Left kidney (tissue), 1 donor: ENCODE measurements at regions not wholly inside any gene's neighbourhood (a gene's known extent, or its start where the extent isn't known, plus 50 kb on each side); places are given as distances from the start of the nearest gene placed in this dataset.
"Not testable (repeated sequence)": the region's sequence is repeated elsewhere in the genome, so short reads cannot be mapped to it uniquely, and the experiment has no call there.

Experiments
- DNase-seq: peaks from one replicate; pipeline ENCODE4 v3.0.0-alpha.2; 2013

DNA sequence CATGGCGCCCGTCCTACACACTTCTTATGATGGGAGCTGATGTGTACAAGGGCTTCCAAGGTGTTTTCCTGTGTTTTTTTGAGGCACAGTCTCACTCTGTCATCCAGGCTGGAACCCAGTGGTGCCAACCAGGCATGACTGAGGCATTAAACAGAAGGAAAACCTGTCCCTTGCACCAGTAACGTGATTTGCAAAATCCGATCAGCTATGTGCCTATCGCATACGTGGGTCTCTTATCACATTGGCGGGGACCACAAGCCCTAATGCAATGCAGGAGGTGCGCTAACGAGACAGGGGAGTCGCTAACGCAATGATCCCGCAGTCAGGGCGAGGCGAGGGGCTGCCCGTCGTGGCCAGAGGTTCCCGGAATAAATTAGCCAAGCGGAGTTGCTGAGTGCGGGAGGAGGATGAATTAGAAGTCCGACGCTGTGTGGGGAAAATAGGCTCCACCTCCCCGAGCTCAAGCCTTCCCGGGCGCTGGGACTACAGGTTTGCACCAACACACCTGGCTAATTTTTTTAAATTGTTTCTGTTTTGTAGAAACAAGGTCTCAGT lies 162.7 kb downstream of the SHOX start:
- no peak for DNase-seq

GRCh38 chrX:791479-792034 lies 161.0 kb downstream of the SHOX start:
- no peak for DNase-seq

- DNase-seq = no peak
Measured at GRCh38 chrX:790783-791360, 160.3 kb downstream of the SHOX start.

DNA sequence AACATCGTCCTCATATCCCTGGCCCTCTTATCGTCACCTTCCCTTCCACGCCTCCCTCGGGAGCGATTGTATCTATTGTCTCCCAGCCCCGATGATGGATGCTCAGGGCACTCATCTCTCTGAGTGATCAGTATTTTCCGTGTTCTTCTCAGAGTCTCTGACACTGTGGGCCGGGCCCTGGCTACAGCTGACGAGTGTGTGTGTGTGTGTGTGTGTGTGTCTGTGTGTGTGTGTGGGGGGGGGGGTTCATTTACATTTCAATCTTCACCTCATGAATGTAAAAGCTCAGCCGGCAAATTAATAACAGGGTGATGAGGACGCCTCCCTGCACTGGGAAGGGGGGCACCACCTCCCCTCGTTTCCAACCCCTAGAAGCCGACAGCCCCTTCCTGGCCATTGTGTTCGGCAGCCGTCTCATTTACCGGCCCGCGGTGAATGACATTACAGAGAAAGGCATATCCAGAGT lies 159.5 kb downstream of the SHOX start:
- no peak for DNase-seq

- no peak for DNase-seq
Measured at GRCh38 chrX:789096-789495, 158.5 kb downstream of the SHOX start.

DNA sequence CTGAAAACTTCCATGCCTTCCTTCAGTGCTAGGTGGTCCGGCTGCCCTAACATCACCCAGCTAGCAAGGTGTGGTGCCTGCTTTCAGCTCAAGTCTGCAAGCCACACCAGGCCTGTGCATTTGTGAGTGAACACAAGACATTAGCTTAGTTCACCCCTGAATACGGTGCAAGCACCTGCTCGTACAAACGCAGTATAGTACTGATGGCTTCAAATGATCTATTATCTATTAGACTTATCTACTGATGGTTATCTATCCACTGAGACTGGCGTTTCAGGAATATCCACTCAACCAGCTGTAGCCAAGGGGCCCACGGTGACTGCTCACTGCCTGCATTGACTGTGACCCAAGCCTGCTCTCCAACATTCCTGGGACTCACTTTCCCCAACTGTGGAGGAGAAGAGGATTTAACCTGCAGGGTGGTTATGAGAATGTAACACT lies 155.9 kb downstream of the SHOX start:
- no peak for DNase-seq

GRCh38 chrX:784829-785228 lies 154.2 kb downstream of the SHOX start:
- DNase-seq = no peak

- no peak for DNase-seq
Measured at GRCh38 chrX:781224-782204, 150.9 kb downstream of the SHOX start.

GRCh38 chrX:776529-777230 lies 146.1 kb downstream of the SHOX start:
- no peak for DNase-seq

DNA sequence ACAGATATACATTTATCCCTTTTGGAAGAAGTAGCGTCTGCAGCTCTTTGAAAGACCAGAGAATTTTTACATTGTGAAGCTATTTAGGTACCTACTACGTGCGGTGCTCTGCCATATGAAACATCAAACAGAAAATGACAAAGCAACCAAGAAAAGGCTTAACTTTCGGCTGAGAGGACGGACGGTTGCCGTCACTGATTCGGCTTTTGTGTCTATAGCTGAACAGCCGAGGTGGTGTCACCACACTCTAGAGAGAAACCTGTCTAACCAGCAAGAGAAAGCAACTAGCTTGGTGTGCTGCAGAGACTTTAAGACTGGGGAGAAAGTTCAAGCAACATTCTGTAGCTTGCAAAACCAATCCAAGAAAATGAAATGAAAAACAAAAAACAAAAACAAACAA lies 145.5 kb downstream of the SHOX start:
- no peak for DNase-seq

DNA sequence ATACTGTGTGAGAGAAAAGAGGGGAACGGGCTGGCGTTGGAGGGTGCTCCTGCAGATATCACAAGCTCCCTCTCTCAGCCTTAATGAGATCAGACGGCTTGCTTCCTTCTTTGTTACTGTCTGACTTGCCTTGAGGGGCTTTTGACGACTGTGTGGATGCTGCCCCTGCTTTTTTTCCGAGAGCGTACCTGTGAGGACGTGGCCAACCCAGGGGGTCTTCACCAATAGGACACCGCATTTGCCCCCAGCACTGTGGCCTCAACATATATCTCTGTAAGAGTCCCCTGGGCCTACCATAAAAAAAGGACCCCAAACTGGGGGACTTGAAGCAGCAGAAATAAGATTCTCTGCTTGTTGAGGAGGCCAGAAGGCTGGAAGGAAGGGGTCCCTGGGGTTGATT lies 143.9 kb downstream of the SHOX start:
- no peak for DNase-seq

- DNase-seq = no peak
Measured at GRCh38 chrX:773292-774025, 142.9 kb downstream of the SHOX start.

DNA sequence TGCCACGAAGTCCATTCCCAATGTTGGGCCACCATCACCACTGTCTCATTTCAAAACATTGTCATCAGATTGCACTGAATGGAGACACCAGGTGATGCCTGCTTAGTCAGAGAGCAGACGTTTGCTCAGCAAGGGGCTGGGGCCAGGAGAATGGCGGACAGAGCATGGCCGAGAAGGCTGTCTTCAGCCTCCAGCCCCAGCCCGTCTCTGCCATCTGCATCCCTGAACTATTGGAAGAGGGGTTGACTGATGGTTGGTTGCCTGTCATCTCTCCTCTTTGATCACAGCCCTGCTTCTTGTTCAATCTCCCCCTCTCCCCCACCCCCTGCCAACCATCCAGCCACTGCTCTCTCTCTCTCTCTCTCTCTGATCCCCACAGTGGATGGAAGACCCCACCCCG lies 140.9 kb downstream of the SHOX start:
- no peak for DNase-seq

DNA sequence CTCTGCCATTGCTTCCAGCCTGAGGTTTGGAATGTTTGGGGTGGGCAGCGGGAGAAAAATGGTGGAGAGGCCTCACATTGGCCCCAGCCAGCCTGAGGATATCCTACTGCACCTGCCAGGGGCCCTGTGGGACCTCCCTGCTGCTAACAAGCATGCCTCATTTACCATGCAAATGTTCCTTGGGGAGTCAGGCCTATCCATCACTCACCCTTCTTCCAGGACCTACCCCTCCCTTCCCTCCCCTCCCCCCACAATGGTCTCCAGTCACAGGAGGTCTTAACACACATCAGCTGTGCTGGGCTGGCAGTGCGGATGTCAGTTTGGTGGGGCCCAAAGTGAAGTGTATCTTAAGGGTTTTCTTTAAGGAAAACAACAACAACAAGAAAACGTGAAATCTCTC lies 139.2 kb downstream of the SHOX start:
- no peak for DNase-seq

GRCh38 chrX:768596-768995 lies 138.0 kb downstream of the SHOX start:
- DNase-seq = no peak

GRCh38 chrX:758917-759316 lies 128.3 kb downstream of the SHOX start:
- no peak for DNase-seq

DNA sequence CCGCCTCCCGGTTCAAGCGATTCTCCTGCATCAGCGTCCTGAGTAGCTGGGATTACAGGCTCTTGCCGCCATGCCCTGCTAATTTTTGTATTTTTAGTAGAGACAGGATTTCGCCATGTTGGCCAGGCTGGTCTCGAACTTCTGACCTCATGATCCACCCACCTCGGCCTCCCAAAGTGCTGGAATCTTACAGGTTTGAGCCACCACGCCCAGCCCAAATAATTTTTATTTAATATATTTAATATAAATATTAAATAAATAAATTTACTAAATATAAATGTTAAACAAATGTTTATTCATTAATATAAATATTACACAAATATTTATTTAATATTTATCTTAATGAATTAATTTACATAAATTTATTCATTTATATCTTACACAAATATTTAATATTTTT lies 120.2 kb downstream of the SHOX start:
- DNase-seq = no peak

DNA sequence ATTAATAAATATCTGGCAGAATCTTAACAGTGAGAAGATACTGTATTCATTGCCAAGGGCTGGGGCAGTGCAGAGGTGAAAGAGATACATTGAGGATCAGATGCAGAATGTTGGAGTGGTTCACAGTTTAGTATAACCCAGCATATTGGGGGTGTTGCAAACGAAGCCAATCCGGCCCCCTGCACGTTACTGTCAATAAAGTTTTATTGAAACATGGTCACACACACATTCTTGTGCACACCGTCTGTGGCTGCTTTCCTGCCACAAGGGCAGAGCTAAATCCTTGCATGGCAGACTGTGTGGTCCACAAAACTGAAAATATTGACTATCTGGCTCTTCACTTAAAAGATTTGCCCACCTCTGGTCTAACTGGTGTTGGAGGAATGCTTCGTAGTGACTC lies 119.7 kb downstream of the SHOX start:
- no peak for DNase-seq

GRCh38 chrX:747176-747575 lies 116.6 kb downstream of the SHOX start:
- no peak for DNase-seq

- DNase-seq = no peak
Measured at GRCh38 chrX:739611-740010, 109.0 kb downstream of the SHOX start.

DNA sequence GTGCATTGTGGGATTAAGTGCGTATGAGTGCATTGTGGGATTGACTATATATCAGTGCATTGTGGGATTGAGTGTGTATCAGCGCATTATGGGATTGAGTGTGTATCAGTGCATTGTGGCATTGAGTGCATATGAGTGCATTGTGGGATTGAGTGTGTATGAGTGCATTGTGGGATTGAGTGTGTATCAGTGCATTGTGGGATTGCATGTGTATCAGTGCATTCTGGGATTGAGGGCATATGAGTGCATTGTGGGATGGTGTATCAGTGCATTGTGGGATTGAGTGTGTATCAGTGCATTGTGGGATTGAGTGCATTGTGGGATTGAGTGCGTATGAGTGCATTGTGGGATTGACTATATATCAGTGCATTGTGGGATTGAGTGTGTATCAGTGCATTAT lies 106.4 kb downstream of the SHOX start:
- not testable (repeated sequence) for DNase-seq

GRCh38 chrX:734362-734761 lies 103.8 kb downstream of the SHOX start:
- DNase-seq = no peak
